Keratinocyte (primary cell): ENCODE measurements at regions not wholly inside any gene's neighbourhood (a gene's known extent, or its start where the extent isn't known, plus 50 kb on each side); places are given as distances from the start of the nearest gene placed in this dataset.

Experiments
- DNase-seq: peaks from one replicate; pipeline ENCODE4 v3.0.0-alpha.2; 2011; ENCODE audit warnings: low read depth, missing footprints, low spot score
- FAIRE-seq: peaks from 2 replicates; lab custom pipeline; 2011; peaks lifted over from hg19 to GRCh38; lab: Jason Lieb, UNC
- H2AFZ ChIP-seq: 2 replicates; pipeline ENCODE4 v1.6.0; 2012; ENCODE audit warnings: low read length, control low read depth, inconsistent platforms; ENCODE audit not compliant: control insufficient read depth
- H3K27ac ChIP-seq: 2 replicates; pipeline ENCODE4 v1.5.1; 2011; ENCODE audit warnings: low read length; ENCODE audit not compliant: control insufficient read depth, insufficient read depth
- H3K27me3 ChIP-seq: 3 replicates; pipeline ENCODE4 v1.6.0; 2011; ENCODE audit warnings: low read length; ENCODE audit not compliant: control insufficient read depth, insufficient read depth; ENCODE audit errors: extremely low read depth
- H3K36me3 ChIP-seq, 2 experiments: 2 replicates in 1 of 2; 3 replicates in 1 of 2; pipeline ENCODE4 v1.5.1; 2011; ENCODE audit warnings: low read length in 2 of 2, mild to moderate bottlenecking in 1 of 2; ENCODE audit not compliant: control insufficient read depth in 2 of 2, insufficient read depth in 2 of 2; ENCODE audit errors: extremely low read depth in 1 of 2
- H3K4me1 ChIP-seq: 3 replicates; pipeline ENCODE4 v1.5.1; 2011; ENCODE audit warnings: low read length; ENCODE audit not compliant: control insufficient read depth, insufficient read depth; ENCODE audit errors: extremely low read depth
- H3K4me2 ChIP-seq: 3 replicates; pipeline ENCODE4 v1.6.0; 2011; ENCODE audit warnings: low read depth, low read length; ENCODE audit not compliant: control insufficient read depth, insufficient read depth; ENCODE audit errors: extremely low read depth
- H3K4me3 ChIP-seq, 3 experiments: fragments of 200-600 bp in 1 of 3; sonication (generic) in 1 of 3; 2 replicates in 2 of 3; 3 replicates in 1 of 3; pipeline ENCODE4 v1.5.1; 2011 to 2016; ENCODE audit warnings: low read length in 3 of 3, mild to moderate bottlenecking in 3 of 3, control low read depth in 2 of 3, inconsistent platforms in 1 of 3, low read depth in 1 of 3, mixed read lengths in 1 of 3, mixed run types in 1 of 3, moderate library complexity in 1 of 3; ENCODE audit not compliant: control insufficient read depth in 2 of 3, insufficient read depth in 2 of 3; ENCODE audit errors: extremely low read depth in 1 of 3
- H3K79me2 ChIP-seq: 2 replicates; pipeline ENCODE4 v1.6.0; 2012; ENCODE audit warnings: low read length; ENCODE audit not compliant: control insufficient read depth, insufficient read depth
- H3K9ac ChIP-seq: 3 replicates; pipeline ENCODE4 v1.6.0; 2011; ENCODE audit warnings: low read length; ENCODE audit not compliant: control insufficient read depth, insufficient read depth; ENCODE audit errors: extremely low read depth
- H3K9me1 ChIP-seq: 3 replicates; pipeline ENCODE4 v1.6.0; 2011; ENCODE audit warnings: low read length; ENCODE audit not compliant: control insufficient read depth, insufficient read depth; ENCODE audit errors: extremely low read depth
- H3K9me3 ChIP-seq: 2 replicates; pipeline ENCODE4 v1.5.1; 2012; ENCODE audit warnings: low read depth, low read length; ENCODE audit not compliant: control insufficient read depth
- H4K20me1 ChIP-seq: 3 replicates; pipeline ENCODE4 v1.6.0; 2011; ENCODE audit warnings: low read length; ENCODE audit not compliant: control insufficient read depth, insufficient read depth; ENCODE audit errors: extremely low read depth
- CTCF ChIP-seq, 3 experiments: IDR thresholded peaks in 1 of 3; conservative IDR thresholded peaks in 1 of 3; optimal IDR thresholded peaks in 1 of 3; 2 replicates in 2 of 3; 3 replicates in 1 of 3; pipeline versions ENCODE3 to v1.5.1; 2011; ENCODE audit warnings: low read length in 3 of 3, mild to moderate bottlenecking in 3 of 3, moderate library complexity in 2 of 3, control low read depth in 1 of 3, inconsistent platforms in 1 of 3; ENCODE audit not compliant: insufficient read depth in 2 of 3; ENCODE audit errors: extremely low read depth in 1 of 3
- EZH2 ChIP-seq: IDR thresholded peaks from one replicate; pipeline ENCODE4 v1.6.1; 2012; ENCODE audit warnings: inconsistent platforms, mild to moderate bottlenecking, low read length, moderate library complexity
- dilution Hi-C: fragments of 300-500 bp; cut with MboI; formaldehyde crosslinking; loops from one replicate; pipeline ENCODE4 v1.7.0; 2020; ENCODE audit warnings: low sequenced_read_pairs; ENCODE audit not compliant: extremely low pct_ligation_motif_present

DNA sequence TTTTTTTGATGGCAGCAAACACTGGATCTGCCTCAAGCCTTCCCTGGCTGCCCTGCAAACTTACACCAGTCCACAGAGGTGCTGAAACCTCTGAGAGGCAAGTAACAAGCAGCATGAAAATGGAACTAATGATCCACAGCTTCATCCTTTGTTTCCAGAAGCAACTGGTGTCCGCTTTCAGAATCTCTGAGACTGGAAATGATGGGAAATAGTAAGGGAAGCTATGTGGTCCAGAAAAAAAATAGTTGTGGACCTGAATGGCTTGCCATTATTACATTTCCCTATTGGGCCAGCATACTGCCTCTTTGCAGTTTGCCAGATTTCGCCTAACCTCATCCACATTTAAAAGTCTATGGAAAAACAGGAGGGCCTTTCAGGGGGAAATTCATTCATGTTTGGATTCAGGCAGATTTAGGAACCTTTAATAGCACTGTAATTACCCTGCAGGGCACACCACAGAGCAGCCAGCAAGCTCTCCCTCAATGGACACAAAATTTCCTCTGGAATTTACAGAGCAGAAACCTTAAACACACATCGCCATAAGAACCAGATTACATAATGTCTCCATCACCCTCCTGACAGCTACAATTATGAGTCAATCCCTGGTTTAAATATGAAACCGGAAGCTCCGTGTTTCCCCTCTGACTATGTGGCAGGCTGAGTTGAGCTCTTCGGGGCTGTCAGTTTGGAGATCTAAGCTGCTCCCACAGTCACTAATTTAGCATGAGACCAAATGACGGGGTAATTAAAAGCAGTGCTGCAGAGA is 134.4 kb downstream of the TMCO5A start:
- H3K36me3 ChIP-seq, result no peaks in the 10 kb centered on the region
- DNase-seq (peak; percentile 11), FAIRE-seq (peak; percentile 78)
- H3K27ac ChIP-seq, result peak overlapping the region; percentile 70
- peak overlapping the region; percentile 86 for H3K4me2 ChIP-seq
- H3K4me1 ChIP-seq, result peaks cover 42% of the 10 kb centered on the region
- no peaks in the 10 kb centered on the region for H3K79me2 ChIP-seq
- H3K4me3 ChIP-seq, result peak overlapping the region in 2 of 3 experiments; percentile 29 to 30
- H4K20me1 ChIP-seq, result no peaks in the 10 kb centered on the region
- no peak overlapping the region for H2AFZ ChIP-seq
- no peak for TF ChIP-seq CTCF (optimal IDR thresholded peaks at IDR 0.05 in 1 of 3, IDR thresholded peaks at IDR 0.05 in 1 of 3, conservative IDR thresholded peaks at IDR 0.05 in 1 of 3; ENCODE audit: extremely low read depth in 1 of 3, insufficient read depth in 2 of 3, low read length in 3 of 3)
- no peak for TF ChIP-seq EZH2
- peak overlapping the region; percentile 50 for H3K9ac ChIP-seq
- dilution Hi-C loops, result no loop called here
- no peaks in the 10 kb centered on the region for H3K9me1 ChIP-seq
- H3K27me3 ChIP-seq, result no peaks in the 10 kb centered on the region
- no peaks in the 10 kb centered on the region for H3K9me3 ChIP-seq

DNA sequence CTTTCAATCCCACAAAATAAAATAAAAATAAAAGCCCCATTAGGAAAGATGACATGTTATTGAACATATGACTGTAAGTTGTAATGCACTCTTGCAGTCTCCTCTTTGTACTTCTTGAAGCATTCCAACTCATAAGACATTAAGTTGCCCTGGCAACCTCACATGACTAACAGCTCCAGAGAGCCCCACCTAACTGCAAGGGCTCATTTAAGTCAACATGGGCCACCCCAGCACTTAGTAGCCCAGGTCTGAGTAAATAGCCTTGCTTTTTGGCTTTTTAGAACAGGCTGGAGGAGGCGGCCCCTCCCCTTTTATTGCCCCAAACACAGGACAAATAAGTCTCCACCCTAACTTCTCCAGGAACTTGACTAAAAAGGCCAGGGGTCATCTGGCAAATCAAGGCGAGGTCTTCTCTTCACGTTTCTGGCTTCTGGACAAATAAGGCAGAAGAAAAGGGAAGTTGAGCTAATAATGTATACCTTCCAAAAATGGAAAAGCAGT is 135.1 kb downstream of the TMCO5A start:
- peaks cover 50% of the 10 kb centered on the region for H3K4me1 ChIP-seq
- DNase-seq (peak; percentile 71), FAIRE-seq (peak; percentile 41)
- no peaks in the 10 kb centered on the region for H4K20me1 ChIP-seq
- dilution Hi-C loops, result no loop called here
- no peaks in the 10 kb centered on the region for H3K36me3 ChIP-seq
- no peaks in the 10 kb centered on the region for H3K9me3 ChIP-seq
- peak overlapping the region; percentile 50 for H3K9ac ChIP-seq
- H3K79me2 ChIP-seq, result no peaks in the 10 kb centered on the region
- H3K27me3 ChIP-seq, result no peaks in the 10 kb centered on the region
- no peak for TF ChIP-seq EZH2
- TF ChIP-seq CTCF (optimal IDR thresholded peaks at IDR 0.05 in 1 of 3, IDR thresholded peaks at IDR 0.05 in 1 of 3, conservative IDR thresholded peaks at IDR 0.05 in 1 of 3; ENCODE audit: extremely low read depth in 1 of 3, insufficient read depth in 2 of 3, low read length in 3 of 3), result no peak
- H3K27ac ChIP-seq, result peak overlapping the region; percentile 70
- no peak overlapping the region for H2AFZ ChIP-seq
- H3K4me3 ChIP-seq, result peak overlapping the region in 1 of 3 experiments; percentile 29
- peak overlapping the region; percentile 86 for H3K4me2 ChIP-seq
- H3K9me1 ChIP-seq, result no peaks in the 10 kb centered on the region
